Ascending aorta (tissue), 2 donors: ENCODE measurements at regions not wholly inside any gene's neighbourhood (a gene's known extent, or its start where the extent isn't known, plus 50 kb on each side); places are given as distances from the start of the nearest gene placed in this dataset.

Experiments
- DNase-seq, 2 donors: peaks; one replicate each; pipeline ENCODE4 v3.0.0-alpha.2; 2019; ENCODE audit warnings: low spot score in 2 of 2
- H3K27ac ChIP-seq, 2 donors: fragments of 200-600 bp; sonication (generic); one replicate each; pipeline ENCODE4 v1.5.1; 2016 to 2017; ENCODE audit warnings: mild to moderate bottlenecking in 1 of 2
- H3K27me3 ChIP-seq: fragments of 200-600 bp; sonication (generic); one replicate; pipeline ENCODE4 v1.5.1; 2017
- H3K36me3 ChIP-seq, 2 donors: fragments of 200-600 bp; sonication (generic); one replicate each; pipeline ENCODE4 v1.5.1; 2016
- H3K4me1 ChIP-seq, 2 donors: fragments of 200-600 bp; sonication (generic); one replicate each; pipeline ENCODE4 v1.5.1; 2016 to 2017; ENCODE audit warnings: mild to moderate bottlenecking in 1 of 2
- H3K4me3 ChIP-seq, 2 donors: fragments of 200-600 bp; sonication (generic); one replicate each; pipeline ENCODE4 v1.5.1; 2016 to 2017; ENCODE audit warnings: mild to moderate bottlenecking in 1 of 2
- H3K9me3 ChIP-seq, 2 donors: fragments of 200-600 bp; sonication (generic); one replicate each; pipeline ENCODE4 v1.5.1; 2016
- intact Hi-C: fragments of 100-400 bp; cut with DNase I; formaldehyde crosslinking; loops from one replicate; pipeline ENCODE4 v1.15.1; 2023
- TF ChIP-seq, protein P1 (sequence below), 3 experiments: fragments of 200-600 bp in 2 of 3; fragments of 450-650 bp in 1 of 3; sonication (generic) in 2 of 3; IDR thresholded peaks; one replicate each; pipeline ENCODE4 v1.5.1; 2016 to 2019; ENCODE audit warnings: antibody characterized with exemption in 3 of 3, mild to moderate bottlenecking in 1 of 3, moderate library complexity in 1 of 3

DNA sequence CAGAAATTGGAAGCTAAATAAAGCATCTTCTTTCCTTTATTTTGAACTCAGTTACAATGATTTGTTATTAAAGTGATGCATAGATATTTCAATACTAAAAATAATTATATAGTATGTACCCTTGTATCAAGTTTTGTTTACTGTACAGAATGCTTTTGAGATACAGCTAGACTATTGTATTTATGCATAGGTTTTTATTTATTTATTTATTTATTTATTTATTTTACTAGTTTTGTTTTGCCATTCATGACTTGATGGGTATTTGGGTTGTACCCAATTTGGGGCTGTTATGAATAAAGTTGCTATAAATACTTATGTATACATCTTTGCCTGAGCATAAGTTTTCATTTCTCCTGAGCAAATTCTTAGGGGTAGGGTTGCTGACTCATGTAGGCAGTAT is 118.7 kb upstream of the NXPH2 start:
- no peak overlapping the region for H3K4me3 ChIP-seq
- no peaks in the 10 kb centered on the region for H3K36me3 ChIP-seq
- no peak overlapping the region for H3K27ac ChIP-seq
- no peaks in the 10 kb centered on the region for H3K4me1 ChIP-seq
- no peaks in the 10 kb centered on the region for H3K27me3 ChIP-seq
- DNase-seq, result no peak
- intact Hi-C loops, result no loop called here
- no peaks in the 10 kb centered on the region for H3K9me3 ChIP-seq
- TF ChIP-seq, protein P1, sequence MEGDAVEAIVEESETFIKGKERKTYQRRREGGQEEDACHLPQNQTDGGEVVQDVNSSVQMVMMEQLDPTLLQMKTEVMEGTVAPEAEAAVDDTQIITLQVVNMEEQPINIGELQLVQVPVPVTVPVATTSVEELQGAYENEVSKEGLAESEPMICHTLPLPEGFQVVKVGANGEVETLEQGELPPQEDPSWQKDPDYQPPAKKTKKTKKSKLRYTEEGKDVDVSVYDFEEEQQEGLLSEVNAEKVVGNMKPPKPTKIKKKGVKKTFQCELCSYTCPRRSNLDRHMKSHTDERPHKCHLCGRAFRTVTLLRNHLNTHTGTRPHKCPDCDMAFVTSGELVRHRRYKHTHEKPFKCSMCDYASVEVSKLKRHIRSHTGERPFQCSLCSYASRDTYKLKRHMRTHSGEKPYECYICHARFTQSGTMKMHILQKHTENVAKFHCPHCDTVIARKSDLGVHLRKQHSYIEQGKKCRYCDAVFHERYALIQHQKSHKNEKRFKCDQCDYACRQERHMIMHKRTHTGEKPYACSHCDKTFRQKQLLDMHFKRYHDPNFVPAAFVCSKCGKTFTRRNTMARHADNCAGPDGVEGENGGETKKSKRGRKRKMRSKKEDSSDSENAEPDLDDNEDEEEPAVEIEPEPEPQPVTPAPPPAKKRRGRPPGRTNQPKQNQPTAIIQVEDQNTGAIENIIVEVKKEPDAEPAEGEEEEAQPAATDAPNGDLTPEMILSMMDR (IDR thresholded peaks at IDR 0.05), result no peak

DNA sequence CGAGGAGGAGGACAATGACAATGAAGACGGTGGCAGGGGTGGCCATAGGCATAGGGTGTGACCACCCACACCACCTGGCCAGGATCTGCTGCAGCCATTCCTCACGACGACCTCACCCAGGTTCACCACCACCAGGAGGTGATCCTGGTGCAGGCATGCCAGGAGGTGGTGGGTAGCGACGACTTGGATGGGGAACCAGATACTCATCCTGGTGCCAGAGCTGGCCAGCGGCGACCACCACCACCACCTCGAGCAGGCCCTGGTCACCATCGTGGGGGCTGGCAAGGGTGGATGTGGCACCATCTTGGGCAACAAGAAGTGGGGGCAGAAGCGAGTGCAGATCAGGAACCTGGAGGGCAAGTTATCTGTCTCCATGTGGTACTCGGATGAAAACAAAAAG is 117.1 kb upstream of the NXPH2 start:
- DNase-seq, result no peak
- intact Hi-C loops, result no loop called here
- Histone ChIP-seq H3K4me3 (no peak overlapping the region), H3K9me3 (no peaks in the 10 kb centered on the region), H3K36me3 (no peaks in the 10 kb centered on the region), H3K27ac (no peak overlapping the region), H3K27me3 (no peaks in the 10 kb centered on the region), H3K4me1 (no peaks in the 10 kb centered on the region)
- TF ChIP-seq, protein P1 (IDR thresholded peaks at IDR 0.05), result no peak

DNA sequence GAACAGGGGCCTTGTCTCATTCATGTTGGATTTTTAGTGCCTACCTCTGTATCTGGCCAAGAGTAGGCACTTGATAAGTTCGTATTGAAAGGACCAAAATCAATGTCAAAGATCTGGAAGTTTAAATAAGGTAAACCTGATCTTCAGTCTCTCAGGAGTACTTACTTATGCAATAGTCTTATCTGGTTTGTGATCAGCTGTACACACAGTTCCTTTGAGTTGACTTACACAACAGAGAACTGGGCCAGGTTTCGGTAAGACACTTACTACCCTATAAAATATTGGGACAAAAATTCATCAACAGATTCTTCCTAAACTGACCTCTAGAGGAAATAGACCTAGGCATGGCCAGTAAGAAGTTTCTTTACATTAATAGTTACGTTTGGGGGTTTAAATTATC is 113.6 kb upstream of the NXPH2 start:
- no peak overlapping the region for H3K27ac ChIP-seq
- no peaks in the 10 kb centered on the region for H3K9me3 ChIP-seq
- intact Hi-C loops, result no loop called here
- no peaks in the 10 kb centered on the region for H3K4me1 ChIP-seq
- no peak overlapping the region for H3K4me3 ChIP-seq
- TF ChIP-seq, protein P1 (IDR thresholded peaks at IDR 0.05), result no peak
- no peaks in the 10 kb centered on the region for H3K36me3 ChIP-seq
- no peak for DNase-seq
- H3K27me3 ChIP-seq, result no peaks in the 10 kb centered on the region

DNA sequence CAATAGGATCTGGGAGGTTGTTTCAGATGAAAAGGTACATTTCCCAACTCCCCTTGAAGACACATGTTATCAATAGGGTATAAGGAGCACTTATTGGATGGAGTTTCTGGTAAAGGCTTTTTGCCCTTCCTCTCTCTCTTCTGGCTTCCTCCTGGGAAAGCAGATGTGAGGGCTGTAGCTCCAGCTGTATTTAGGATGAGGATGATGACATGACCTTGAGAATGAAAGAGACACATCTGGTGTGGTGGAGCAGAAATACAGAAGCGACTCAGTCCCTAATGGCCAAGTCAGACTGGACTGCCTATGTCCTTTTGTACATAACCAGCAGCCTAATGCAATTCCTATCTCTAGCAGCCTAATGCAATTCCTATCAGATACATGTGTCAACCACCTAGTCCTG is 100.9 kb upstream of the NXPH2 start:
- H3K27ac ChIP-seq, result no peak overlapping the region
- intact Hi-C loops, result no loop called here
- no peaks in the 10 kb centered on the region for H3K36me3 ChIP-seq
- DNase-seq, result no peak
- no peaks in the 10 kb centered on the region for H3K9me3 ChIP-seq
- H3K4me1 ChIP-seq, result no peaks in the 10 kb centered on the region
- no peak overlapping the region for H3K4me3 ChIP-seq
- H3K27me3 ChIP-seq, result no peaks in the 10 kb centered on the region
- TF ChIP-seq, protein P1 (IDR thresholded peaks at IDR 0.05), result no peak

DNA sequence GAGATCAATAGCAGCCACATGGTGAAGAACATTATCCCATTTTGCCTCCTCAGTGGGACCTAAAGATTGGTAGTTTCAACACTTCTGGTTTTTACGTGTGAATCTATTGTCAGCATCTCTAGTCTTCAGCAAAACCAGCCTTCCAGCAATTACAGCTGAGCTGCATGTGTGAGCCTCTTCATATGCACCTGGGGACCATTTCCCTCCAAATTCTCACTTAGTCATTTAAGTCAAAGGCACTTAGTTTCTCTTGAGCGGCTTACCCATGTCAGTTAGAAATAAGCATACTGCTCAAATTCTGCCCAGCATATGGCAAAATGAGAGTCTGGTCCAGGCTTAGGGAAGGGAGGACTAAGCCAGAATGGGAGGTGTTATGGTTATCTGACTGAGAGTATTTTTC is 99.7 kb upstream of the NXPH2 start:
- H3K4me1 ChIP-seq, result no peaks in the 10 kb centered on the region
- intact Hi-C loops, result no loop called here
- no peak overlapping the region for H3K4me3 ChIP-seq
- H3K27ac ChIP-seq, result no peak overlapping the region
- no peaks in the 10 kb centered on the region for H3K36me3 ChIP-seq
- no peaks in the 10 kb centered on the region for H3K27me3 ChIP-seq
- TF ChIP-seq, protein P1 (IDR thresholded peaks at IDR 0.05), result no peak
- H3K9me3 ChIP-seq, result no peaks in the 10 kb centered on the region
- no peak for DNase-seq

DNA sequence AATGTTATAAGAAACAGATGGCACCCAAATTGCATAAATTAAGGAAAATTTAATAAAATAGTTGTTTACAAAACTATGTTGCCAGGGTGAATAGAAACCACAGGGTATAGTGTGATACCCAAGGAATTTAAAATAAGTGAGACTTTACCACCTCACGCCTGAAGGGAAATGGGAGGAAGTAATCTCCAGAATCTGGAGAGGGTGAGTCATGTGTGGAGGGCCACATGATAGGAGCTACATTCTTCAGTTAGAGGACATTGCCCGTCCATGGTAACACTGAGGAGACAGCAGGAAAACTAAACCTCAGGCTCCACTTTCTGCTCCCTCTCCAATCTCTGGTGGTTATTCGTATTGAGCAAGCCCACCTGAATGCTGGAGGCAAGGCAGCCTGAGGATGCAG is 97.2 kb upstream of the NXPH2 start:
- Histone ChIP-seq H3K27ac (no peak overlapping the region), H3K36me3 (no peaks in the 10 kb centered on the region), H3K4me1 (no peaks in the 10 kb centered on the region), H3K4me3 (no peak overlapping the region), H3K27me3 (no peaks in the 10 kb centered on the region), H3K9me3 (no peaks in the 10 kb centered on the region)
- no peak for DNase-seq
- intact Hi-C loops, result no loop called here
- TF ChIP-seq, protein P1 (IDR thresholded peaks at IDR 0.05), result no peak
